ENCODE measurements at regions not wholly inside any gene's neighbourhood (a gene's known extent, or its start where the extent isn't known, plus 50 kb on each side); places are given as distances from the start of the nearest gene placed in this dataset.

DNA sequence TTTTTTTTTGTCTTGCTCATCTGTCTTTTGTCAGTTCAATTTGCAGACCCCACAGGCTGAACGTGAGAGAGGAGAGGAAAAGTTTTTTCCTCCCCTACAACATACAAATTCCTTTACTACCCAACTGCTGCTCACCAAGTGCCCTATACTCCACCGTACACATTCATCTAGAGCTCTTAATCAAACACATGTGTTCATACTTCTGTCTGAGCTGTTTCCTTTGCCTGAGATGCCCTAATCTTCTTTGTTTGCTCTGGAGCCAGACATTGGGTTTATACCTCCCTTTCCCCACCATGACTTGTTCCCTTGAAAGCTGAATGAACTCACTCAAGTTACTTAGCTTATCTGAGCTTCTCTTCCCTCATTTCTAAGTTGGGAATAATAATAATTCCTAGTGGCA lies 122.7 kb upstream of the RASGRP1 start:
- TF ChIP-seq, protein P1, sequence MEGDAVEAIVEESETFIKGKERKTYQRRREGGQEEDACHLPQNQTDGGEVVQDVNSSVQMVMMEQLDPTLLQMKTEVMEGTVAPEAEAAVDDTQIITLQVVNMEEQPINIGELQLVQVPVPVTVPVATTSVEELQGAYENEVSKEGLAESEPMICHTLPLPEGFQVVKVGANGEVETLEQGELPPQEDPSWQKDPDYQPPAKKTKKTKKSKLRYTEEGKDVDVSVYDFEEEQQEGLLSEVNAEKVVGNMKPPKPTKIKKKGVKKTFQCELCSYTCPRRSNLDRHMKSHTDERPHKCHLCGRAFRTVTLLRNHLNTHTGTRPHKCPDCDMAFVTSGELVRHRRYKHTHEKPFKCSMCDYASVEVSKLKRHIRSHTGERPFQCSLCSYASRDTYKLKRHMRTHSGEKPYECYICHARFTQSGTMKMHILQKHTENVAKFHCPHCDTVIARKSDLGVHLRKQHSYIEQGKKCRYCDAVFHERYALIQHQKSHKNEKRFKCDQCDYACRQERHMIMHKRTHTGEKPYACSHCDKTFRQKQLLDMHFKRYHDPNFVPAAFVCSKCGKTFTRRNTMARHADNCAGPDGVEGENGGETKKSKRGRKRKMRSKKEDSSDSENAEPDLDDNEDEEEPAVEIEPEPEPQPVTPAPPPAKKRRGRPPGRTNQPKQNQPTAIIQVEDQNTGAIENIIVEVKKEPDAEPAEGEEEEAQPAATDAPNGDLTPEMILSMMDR (IDR thresholded peaks at IDR 0.05): no peak
- TF ChIP-seq, protein P2, sequence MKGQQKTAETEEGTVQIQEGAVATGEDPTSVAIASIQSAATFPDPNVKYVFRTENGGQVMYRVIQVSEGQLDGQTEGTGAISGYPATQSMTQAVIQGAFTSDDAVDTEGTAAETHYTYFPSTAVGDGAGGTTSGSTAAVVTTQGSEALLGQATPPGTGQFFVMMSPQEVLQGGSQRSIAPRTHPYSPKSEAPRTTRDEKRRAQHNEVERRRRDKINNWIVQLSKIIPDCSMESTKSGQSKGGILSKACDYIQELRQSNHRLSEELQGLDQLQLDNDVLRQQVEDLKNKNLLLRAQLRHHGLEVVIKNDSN (CRISPR knock-in tag; IDR thresholded peaks at IDR 0.05): no peak
- TF ChIP-seq, protein P3, sequence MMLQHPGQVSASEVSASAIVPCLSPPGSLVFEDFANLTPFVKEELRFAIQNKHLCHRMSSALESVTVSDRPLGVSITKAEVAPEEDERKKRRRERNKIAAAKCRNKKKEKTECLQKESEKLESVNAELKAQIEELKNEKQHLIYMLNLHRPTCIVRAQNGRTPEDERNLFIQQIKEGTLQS (CRISPR knock-in tag; conservative IDR thresholded peaks at IDR 0.05): no peak
- no peak for TF ChIP-seq MXD4 (CRISPR knock-in tag; IDR thresholded peaks at IDR 0.05; ENCODE audit: borderline replicate concordance)
- TF ChIP-seq, protein P4, sequence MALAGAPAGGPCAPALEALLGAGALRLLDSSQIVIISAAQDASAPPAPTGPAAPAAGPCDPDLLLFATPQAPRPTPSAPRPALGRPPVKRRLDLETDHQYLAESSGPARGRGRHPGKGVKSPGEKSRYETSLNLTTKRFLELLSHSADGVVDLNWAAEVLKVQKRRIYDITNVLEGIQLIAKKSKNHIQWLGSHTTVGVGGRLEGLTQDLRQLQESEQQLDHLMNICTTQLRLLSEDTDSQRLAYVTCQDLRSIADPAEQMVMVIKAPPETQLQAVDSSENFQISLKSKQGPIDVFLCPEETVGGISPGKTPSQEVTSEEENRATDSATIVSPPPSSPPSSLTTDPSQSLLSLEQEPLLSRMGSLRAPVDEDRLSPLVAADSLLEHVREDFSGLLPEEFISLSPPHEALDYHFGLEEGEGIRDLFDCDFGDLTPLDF (CRISPR knock-in tag; IDR thresholded peaks at IDR 0.05): no peak
- TF ChIP-seq, protein P5, sequence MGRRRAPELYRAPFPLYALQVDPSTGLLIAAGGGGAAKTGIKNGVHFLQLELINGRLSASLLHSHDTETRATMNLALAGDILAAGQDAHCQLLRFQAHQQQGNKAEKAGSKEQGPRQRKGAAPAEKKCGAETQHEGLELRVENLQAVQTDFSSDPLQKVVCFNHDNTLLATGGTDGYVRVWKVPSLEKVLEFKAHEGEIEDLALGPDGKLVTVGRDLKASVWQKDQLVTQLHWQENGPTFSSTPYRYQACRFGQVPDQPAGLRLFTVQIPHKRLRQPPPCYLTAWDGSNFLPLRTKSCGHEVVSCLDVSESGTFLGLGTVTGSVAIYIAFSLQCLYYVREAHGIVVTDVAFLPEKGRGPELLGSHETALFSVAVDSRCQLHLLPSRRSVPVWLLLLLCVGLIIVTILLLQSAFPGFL (CRISPR knock-in tag; IDR thresholded peaks at IDR 0.05; ENCODE audit: borderline replicate concordance): no peak
- no peak for TF ChIP-seq ZNF232 (CRISPR knock-in tag; IDR thresholded peaks at IDR 0.05)
- TF ChIP-seq, protein P6, sequence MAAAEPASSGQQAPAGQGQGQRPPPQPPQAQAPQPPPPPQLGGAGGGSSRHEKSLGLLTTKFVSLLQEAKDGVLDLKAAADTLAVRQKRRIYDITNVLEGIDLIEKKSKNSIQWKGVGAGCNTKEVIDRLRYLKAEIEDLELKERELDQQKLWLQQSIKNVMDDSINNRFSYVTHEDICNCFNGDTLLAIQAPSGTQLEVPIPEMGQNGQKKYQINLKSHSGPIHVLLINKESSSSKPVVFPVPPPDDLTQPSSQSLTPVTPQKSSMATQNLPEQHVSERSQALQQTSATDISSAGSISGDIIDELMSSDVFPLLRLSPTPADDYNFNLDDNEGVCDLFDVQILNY (CRISPR knock-in tag; IDR thresholded peaks at IDR 0.05): no peak
- TF ChIP-seq ETV6 (CRISPR knock-in tag; IDR thresholded peaks at IDR 0.05): no peak
